ENCODE measurements at regions not wholly inside any gene's neighbourhood (a gene's known extent, or its start where the extent isn't known, plus 50 kb on each side); places are given as distances from the start of the nearest gene placed in this dataset.
"Not testable (repeated sequence)": the region's sequence is repeated elsewhere in the genome, so short reads cannot be mapped to it uniquely, and the experiment has no call there.

DNA sequence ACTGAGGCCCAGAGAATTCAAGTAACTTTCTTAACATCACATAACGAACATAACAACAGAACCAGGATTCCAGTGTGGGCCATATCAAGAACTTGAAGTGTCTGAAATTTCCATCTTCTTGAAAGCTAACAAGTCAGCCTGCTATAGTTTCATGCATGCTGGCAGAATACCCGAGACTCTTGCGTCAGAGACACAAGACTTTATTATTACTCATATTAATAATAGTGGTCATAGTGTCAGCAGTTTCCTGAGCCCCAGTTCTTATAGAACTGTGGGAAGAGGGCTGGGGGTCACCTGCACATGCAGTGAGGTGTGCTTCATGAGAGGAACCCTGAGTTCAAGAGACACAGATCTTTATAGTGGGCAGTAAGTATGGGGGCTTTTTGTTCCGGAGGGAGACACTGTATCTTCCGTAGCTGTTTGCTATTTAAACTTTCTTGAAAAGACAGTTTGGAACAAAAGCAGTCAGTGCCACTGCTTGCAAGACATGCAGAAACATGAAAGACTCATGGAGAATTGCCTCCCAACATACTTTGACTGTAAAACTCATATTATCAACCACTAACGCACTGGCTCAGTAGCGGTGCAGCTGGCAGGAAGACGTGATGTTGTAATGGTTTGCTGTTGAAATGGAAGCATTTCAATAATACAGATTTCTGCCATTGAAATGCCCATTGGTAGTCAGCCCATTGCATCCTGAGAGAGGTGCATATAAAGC lies 339.2 kb downstream of the ADGRL2 start:
- TF ChIP-seq CTCF (conservative IDR thresholded peaks at IDR 0.05; ENCODE audit: control insufficient read depth, insufficient read depth, low read depth, low read length) = no peak
- H3K4me3 ChIP-seq (ENCODE audit: control insufficient read depth, low read depth, low read length) = no peak overlapping the region
- peak; percentile 5 for DNase-seq (ENCODE audit: low read depth)

DNA sequence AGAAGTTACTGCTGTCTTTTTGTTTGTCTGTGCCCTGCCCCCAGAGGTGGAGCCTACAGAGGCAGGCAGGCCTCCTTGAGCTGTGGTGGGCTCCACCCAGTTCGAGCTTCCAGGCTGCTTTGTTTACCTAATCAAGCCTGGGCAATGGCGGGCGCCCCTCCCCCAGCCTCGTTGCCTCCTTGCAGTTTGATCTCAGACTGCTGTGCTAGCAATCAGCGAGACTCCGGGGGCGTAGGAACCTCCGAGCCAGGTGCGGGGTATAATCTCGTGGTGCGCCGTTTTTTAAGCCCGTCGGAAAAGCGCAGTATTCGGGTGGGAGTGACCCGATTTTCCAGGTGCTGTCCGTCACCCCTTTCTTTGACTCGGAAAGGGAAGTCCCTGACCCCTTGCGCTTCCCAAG lies 335.6 kb downstream of the ADGRL2 start:
- DNase-seq (ENCODE audit: low read depth); H3K4me3 ChIP-seq (ENCODE audit: control insufficient read depth, low read depth, low read length): not testable (repeated sequence)

- no peak for DNase-seq (ENCODE audit: low read depth)
- TF ChIP-seq CTCF (conservative IDR thresholded peaks at IDR 0.05; ENCODE audit: control insufficient read depth, insufficient read depth, low read depth, low read length) = no peak
- no peak overlapping the region for H3K4me3 ChIP-seq (ENCODE audit: control insufficient read depth, low read depth, low read length)
These were observed 325.1 kb downstream of the ADGRL2 start for GRCh38 chr1:82125866-82126265.

GRCh38 chr1:82125119-82125518 lies 324.4 kb downstream of the ADGRL2 start:
- no peak overlapping the region for H3K4me3 ChIP-seq (ENCODE audit: control insufficient read depth, low read depth, low read length)
- no peak for TF ChIP-seq CTCF (conservative IDR thresholded peaks at IDR 0.05; ENCODE audit: control insufficient read depth, insufficient read depth, low read depth, low read length)
- DNase-seq (ENCODE audit: low read depth) = no peak

DNA sequence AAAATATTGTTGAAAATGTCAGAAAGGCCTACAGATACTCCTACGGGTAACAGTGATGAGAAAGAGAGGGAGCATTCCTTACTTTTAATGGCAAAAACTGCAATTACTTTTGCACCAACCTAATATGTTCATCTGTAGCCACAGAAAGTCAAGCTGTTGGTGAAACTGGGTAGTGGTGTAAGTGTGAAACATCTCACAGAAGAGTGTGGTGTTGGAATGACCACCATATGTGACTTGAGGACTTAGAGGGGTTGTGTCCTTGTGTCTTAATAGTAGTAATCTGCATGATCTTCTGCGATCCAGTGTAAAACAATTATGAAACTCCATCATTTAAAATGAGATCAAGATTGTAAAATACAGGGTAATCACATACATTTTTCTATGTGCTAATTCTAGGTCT lies 320.7 kb downstream of the ADGRL2 start:
- H3K4me3 ChIP-seq (ENCODE audit: control insufficient read depth, low read depth, low read length) = no peak overlapping the region
- no peak for DNase-seq (ENCODE audit: low read depth)
- no peak for TF ChIP-seq CTCF (conservative IDR thresholded peaks at IDR 0.05; ENCODE audit: control insufficient read depth, insufficient read depth, low read depth, low read length)

GRCh38 chr1:82116105-82116504 lies 315.4 kb downstream of the ADGRL2 start:
- no peak for TF ChIP-seq CTCF (conservative IDR thresholded peaks at IDR 0.05; ENCODE audit: control insufficient read depth, insufficient read depth, low read depth, low read length)
- no peak for DNase-seq (ENCODE audit: low read depth)

GRCh38 chr1:82114887-82115286 lies 314.2 kb downstream of the ADGRL2 start:
- no peak overlapping the region for H3K4me3 ChIP-seq (ENCODE audit: control insufficient read depth, low read depth, low read length)
- TF ChIP-seq CTCF (conservative IDR thresholded peaks at IDR 0.05; ENCODE audit: control insufficient read depth, insufficient read depth, low read depth, low read length) = no peak
- no peak for DNase-seq (ENCODE audit: low read depth)

More at GRCh38 chr1:82116105-82116504, 315.4 kb downstream of the ADGRL2 start:
- H3K4me3 ChIP-seq (ENCODE audit: control insufficient read depth, low read depth, low read length) = no peak overlapping the region
